ENCODE measurements at regions not wholly inside any gene's neighbourhood (a gene's known extent, or its start where the extent isn't known, plus 50 kb on each side); places are given as distances from the start of the nearest gene placed in this dataset.
A peak's percentile ranks its signal among the peaks of the same experiment; 100 is the strongest.

DNA sequence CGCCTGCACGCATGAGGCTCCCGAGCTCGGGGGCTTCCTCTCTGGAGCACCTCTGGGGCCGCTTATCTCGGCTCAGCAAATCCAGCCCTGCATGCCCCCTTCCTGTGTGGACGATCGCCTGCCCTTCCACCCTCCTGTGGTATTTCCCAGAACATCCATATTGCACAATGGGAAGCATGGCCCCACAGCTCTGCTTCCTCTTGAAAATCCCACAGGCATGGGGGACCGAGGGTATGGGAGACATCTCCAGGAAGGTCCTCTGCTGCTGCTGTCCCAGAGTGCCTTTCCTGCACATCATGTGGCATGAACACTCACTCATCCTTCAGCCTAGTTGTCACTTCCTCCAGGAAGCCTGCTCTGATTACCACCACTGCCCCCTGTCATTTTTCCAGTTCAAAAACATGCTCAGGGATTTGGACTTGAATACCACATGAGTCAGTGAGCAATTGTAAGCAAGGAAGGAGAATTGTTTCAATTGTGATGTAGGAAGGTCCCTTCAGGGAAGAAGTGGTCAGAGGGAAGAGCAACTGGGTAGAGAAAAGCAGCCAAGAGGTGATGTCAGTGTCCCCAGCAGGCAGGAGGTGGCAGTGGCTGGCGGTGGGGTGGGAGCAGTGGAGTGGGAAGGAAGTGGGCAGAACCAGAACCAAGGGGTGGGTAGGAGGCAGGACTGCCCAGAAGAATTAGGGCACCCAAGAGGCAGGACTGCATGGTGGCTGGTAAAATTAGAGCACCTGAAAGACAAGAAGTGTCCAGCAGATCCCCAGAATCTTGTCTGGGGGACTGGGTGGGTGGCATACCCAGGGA is 67.5 kb upstream of the ZMIZ1 start:
- no peak for DNase-seq (ENCODE audit: missing footprints)
- intact Hi-C loops (cut with DNase I) = no loop called here
- no peak for ATAC-seq

DNA sequence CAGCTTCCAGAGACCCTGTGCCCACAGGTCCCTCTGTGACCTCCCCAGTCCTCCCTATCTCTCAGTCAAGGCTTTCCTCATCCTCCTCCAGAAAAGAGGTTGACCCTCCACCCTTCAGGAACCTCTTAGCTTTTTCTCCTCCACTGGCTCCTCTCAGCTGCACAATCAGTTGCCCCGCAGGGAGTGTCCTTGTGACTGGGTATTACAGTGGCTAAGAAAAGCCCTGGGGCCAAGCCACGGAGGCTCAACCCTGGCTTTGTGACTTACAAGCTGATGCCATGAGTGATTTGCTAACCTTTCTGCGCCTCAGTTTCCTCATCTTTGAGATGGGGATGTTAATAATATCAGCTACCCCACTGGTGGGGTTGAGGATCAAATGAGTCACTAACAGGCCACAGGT is 66.4 kb upstream of the ZMIZ1 start:
- no peak for DNase-seq (ENCODE audit: missing footprints)
- intact Hi-C loops (cut with DNase I) = no loop called here
- ATAC-seq = no peak

GRCh38 chr10:79003183-79004100 is 65.3 kb upstream of the ZMIZ1 start:
- DNase-seq (ENCODE audit: missing footprints) (no peak), ATAC-seq (no peak)

GRCh38 chr10:79004311-79004710 is 64.5 kb upstream of the ZMIZ1 start:
- ATAC-seq = no peak
- intact Hi-C loops (cut with DNase I) = no loop called here
- no peak for DNase-seq (ENCODE audit: missing footprints)

More at GRCh38 chr10:79003183-79004100, 65.3 kb upstream of the ZMIZ1 start:
- intact Hi-C loops (cut with DNase I) = no loop called here

DNA sequence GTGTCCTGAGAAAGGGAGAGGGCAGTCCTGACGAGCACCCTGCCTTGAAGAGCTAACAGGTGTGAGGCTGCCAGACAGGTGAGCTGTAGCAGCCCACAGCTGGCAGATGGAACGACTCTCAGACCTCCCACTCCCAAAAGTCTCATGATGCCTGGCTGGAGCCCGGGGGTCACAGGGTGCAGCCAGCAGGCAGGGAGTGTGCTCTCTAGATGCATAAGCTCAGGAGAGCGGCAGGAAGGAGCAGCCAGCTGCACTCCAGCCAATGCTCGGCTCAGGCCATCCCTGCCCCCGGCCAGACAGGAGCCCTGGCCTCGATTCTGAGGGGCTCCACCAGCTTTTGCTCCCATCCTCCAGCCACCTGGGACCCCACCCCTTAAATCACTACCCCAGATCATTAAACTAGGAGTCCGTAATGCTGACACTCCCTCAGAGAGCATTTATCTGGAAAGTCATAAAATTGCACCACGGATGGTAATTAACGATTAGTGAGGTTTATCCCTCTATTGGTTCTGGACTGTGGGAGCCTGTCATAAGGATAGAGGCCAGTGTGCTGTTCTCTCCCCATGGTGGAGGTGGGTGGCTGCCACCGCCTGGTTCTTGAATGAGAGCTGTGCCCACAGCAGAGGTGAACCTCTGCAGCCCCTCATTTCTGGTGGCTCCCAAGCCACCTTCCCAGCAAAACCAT is 63.5 kb upstream of the ZMIZ1 start:
- no peak for DNase-seq (ENCODE audit: missing footprints)
- intact Hi-C loops (cut with DNase I) = no loop called here
- no peak for ATAC-seq

DNA sequence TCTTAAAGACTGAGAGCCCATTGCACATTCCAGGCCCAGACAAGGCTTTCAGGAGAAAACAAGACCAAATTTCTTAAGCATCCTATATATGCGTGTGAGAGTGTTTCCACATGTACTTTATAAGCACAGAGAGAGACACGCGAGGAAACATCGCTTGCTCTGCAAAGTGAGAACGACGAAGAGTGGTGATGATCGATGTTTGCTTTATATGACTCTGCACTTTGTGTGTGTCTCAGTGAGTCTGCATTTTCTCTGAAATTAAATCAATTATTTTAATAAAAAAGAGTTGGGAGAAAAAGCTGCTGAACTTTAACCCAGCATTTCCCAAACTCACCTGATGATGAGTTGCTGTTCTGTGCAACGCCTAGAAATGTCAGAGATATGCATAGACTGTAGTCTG is 61.7 kb upstream of the ZMIZ1 start:
- DNase-seq (ENCODE audit: missing footprints) = no peak
- ATAC-seq = no peak
- intact Hi-C loops (cut with DNase I) = no loop called here

DNA sequence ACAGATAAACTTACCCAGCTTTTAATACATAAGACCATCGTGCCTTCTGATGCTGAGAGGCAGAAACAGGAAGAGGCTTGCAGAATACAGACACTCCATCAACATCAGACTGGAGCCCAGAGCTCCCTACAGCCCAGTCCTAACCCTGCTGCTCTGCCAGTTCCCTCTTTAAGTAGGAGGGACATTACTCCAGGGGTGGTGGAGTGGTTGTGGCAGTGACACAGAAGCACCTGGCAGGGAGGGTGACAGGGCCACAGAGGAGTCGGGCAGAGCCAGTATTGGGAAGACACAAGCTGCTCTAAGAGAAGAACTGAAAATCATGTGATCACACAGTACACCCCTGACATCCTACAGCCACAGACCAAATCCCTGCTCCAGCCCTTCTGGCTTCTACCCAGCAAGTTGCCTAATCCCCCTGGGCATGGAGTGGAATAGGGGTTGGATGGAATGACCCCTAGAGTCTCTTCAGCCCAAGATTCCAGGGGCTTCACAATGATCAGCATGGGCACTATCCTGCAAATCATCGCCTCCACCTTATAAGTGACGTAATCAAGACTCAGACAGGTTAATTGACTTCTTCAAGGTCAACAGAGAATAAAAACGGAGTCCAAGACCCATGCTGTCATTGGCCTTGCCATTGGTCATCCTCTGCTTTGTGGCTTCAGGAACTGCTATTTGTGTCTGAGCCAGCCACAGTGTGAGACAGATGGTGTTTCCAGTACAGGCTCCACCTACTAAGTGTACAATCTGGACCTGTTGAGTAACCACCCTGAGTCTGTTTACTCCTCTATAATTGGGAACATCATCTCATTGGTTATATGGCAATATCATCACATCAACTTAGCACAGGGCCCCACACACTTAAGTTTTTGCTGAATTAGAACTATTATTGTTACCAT is 61.1 kb upstream of the ZMIZ1 start:
- DNase-seq (ENCODE audit: missing footprints) = no peak
- peak; percentile 80 for ATAC-seq
- intact Hi-C loops (cut with DNase I) = no loop called here

DNA sequence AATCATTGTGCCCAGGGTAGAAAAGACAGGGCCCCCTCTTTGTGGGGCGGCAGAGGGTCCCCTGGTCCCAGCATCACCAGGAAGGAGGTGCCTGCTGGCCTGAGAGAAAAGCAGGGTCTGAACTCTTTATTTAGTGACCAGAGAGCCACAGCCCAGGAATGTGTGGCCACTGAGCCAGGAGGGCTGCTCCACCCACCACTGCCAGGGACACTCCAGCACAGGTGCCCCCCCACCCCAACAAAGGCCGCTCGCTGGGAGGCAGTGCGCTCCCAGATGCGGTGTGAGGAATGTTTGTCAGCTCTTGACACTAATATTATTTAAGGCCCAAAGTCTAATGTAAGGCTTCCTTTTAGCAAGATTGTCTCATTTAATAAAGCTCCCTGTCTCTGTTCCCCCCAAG is 59.6 kb upstream of the ZMIZ1 start:
- intact Hi-C loops (cut with DNase I) = no loop called here
- ATAC-seq = no peak
- DNase-seq (ENCODE audit: missing footprints) = no peak

GRCh38 chr10:79012567-79012966 is 56.2 kb upstream of the ZMIZ1 start:
- intact Hi-C loops (cut with DNase I) = no loop called here
- no peak for ATAC-seq
- no peak for DNase-seq (ENCODE audit: missing footprints)

- no peak for ATAC-seq
- no peak for DNase-seq (ENCODE audit: missing footprints)
- intact Hi-C loops (cut with DNase I) = no loop called here
Measured at GRCh38 chr10:79013406-79013987, 55.3 kb upstream of the ZMIZ1 start.

DNA sequence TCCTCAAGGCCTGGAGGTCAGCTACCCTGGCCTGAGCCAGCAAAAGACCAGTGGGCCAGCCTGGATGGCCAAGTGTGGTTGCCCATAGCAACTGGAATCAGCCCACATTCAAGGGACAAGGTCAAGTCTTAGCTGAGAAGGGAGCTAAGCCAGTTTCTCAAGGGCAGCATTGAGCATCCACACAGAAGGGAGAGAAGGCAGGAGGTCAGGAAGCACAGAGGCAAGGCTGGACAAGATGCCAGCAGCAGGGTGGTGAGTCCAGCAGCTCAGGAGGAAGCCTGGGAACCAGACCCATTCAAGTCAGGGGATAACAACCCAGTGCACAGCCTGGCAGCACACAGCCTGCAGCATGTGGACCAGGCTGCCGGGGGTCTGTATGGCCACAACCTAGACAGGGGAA is 54.0 kb upstream of the ZMIZ1 start:
- intact Hi-C loops (cut with DNase I) = no loop called here
- DNase-seq (ENCODE audit: missing footprints) (no peak), ATAC-seq (no peak)

GRCh38 chr10:79017882-79018520 is 50.8 kb upstream of the ZMIZ1 start:
- intact Hi-C loops (cut with DNase I) = no loop called here
- DNase-seq (ENCODE audit: missing footprints) (no peak), ATAC-seq (no peak)

DNA sequence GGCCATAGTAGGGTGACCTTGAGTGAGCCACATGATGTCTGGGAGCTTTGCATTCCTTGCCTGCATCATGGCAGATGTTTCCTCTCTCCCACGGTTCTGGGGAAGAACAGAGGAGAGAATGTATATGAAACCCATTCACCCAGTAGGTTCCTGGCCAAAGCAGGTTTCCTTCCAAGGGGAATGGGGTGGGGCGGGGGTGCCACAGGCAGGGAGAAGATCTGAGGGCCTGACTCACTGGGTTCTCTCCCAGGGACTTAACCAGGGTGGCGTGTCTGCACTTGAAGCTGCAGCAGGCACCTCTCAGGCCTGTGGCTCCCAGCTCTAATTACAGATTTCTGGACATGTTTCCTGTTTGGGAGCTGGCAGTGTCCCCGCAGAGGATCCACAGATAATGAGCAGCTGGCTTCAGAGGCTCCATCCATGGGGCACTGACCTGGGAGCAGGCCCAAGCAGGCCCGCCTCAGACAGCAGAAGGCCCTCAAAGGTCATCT is 50.2 kb upstream of the ZMIZ1 start:
- no peak for DNase-seq (ENCODE audit: missing footprints)
- ATAC-seq = no peak
- intact Hi-C loops (cut with DNase I) = no loop called here

All from Right ventricle myocardium inferior (tissue), 1 donor.